ENCODE measurements at regions not wholly inside any gene's neighbourhood (a gene's known extent, or its start where the extent isn't known, plus 50 kb on each side); places are given as distances from the start of the nearest gene placed in this dataset.
A peak's percentile ranks its signal among the peaks of the same experiment; 100 is the strongest.

GRCh38 chr2:120947982-120948661 lies 212.5 kb downstream of the GLI2 start:
- Histone ChIP-seq H3K27me3 (ENCODE audit: control insufficient read depth, insufficient read depth, low read length) (no peaks in the 10 kb centered on the region), H3K27ac (ENCODE audit: low read depth, low read length) (no peak overlapping the region), H3K4me3 (ENCODE audit: low read depth, low read length) (no peak overlapping the region), H3K9me3 (ENCODE audit: control insufficient read depth, insufficient read depth, low read length) (no peaks in the 10 kb centered on the region; the same call in none of the 2 replicates)
- no peak for DNase-seq (ENCODE audit: low read depth, low spot score)
- POLR2A ChIA-PET, result no interaction called here
- CTCF ChIA-PET, result no interaction called here
- TF ChIP-seq CTCF (IDR thresholded peaks at IDR 0.05; ENCODE audit: low read depth, low read length), result no peak

GRCh38 chr2:120948662-120949011 lies 213.0 kb downstream of the GLI2 start:
- no peak for DNase-seq (ENCODE audit: low read depth, low spot score)
- Histone ChIP-seq H3K27me3 (ENCODE audit: control insufficient read depth, insufficient read depth, low read length) (no peaks in the 10 kb centered on the region), H3K9me3 (ENCODE audit: control insufficient read depth, insufficient read depth, low read length) (no peaks in the 10 kb centered on the region; the same call in none of the 2 replicates), H3K4me3 (ENCODE audit: low read depth, low read length) (no peak overlapping the region), H3K27ac (ENCODE audit: low read depth, low read length) (no peak overlapping the region)
- CTCF ChIA-PET, result interaction anchor here (1.5 kb wide), 1 partner anchor 8 kb away, joined by 5 read pairs; no protein-coding TSS in a partner anchor
- POLR2A ChIA-PET, result no interaction called here
- no peak for TF ChIP-seq CTCF (IDR thresholded peaks at IDR 0.05; ENCODE audit: low read depth, low read length)

GRCh38 chr2:120949027-120949956 lies 213.6 kb downstream of the GLI2 start:
- ChIA-PET POLR2A (no interaction called here), CTCF (interaction anchor here (1.5 kb wide), 1 partner anchor 9 kb away, joined by 5 read pairs; no protein-coding TSS in a partner anchor)

GRCh38 chr2:120949957-120950590 lies 214.4 kb downstream of the GLI2 start:
- DNase-seq (ENCODE audit: low read depth, low spot score), result no peak
- ChIA-PET CTCF (interaction anchor here (1.5 kb wide), 1 partner anchor 10 kb away, joined by 5 read pairs; no protein-coding TSS in a partner anchor), POLR2A (no interaction called here)
- Histone ChIP-seq H3K9me3 (ENCODE audit: control insufficient read depth, insufficient read depth, low read length) (no peaks in the 10 kb centered on the region; the same call in none of the 2 replicates), H3K4me3 (ENCODE audit: low read depth, low read length) (no peak overlapping the region), H3K27me3 (ENCODE audit: control insufficient read depth, insufficient read depth, low read length) (no peaks in the 10 kb centered on the region), H3K27ac (ENCODE audit: low read depth, low read length) (no peak overlapping the region)
- no peak for TF ChIP-seq CTCF (IDR thresholded peaks at IDR 0.05; ENCODE audit: low read depth, low read length)

More at GRCh38 chr2:120949027-120949956, 213.6 kb downstream of the GLI2 start:
- Histone ChIP-seq H3K9me3 (ENCODE audit: control insufficient read depth, insufficient read depth, low read length) (no peaks in the 10 kb centered on the region; the same call in none of the 2 replicates), H3K27ac (ENCODE audit: low read depth, low read length) (no peak overlapping the region), H3K27me3 (ENCODE audit: control insufficient read depth, insufficient read depth, low read length) (no peaks in the 10 kb centered on the region), H3K4me3 (ENCODE audit: low read depth, low read length) (no peak overlapping the region)
- no peak for DNase-seq (ENCODE audit: low read depth, low spot score)
- peak; percentile 43 for TF ChIP-seq CTCF (IDR thresholded peaks at IDR 0.05; ENCODE audit: low read depth, low read length)

Data from AG04450 (cell line).